GM12891 (cell line): ENCODE measurements at regions not wholly inside any gene's neighbourhood (a gene's known extent, or its start where the extent isn't known, plus 50 kb on each side); places are given as distances from the start of the nearest gene placed in this dataset.

Experiments
- DNase-seq: peaks from one replicate; pipeline ENCODE4 v3.0.0; 2011; ENCODE audit warnings: low spot score; ENCODE audit not compliant: insufficient read length
- FAIRE-seq: peaks from 2 replicates; lab custom pipeline; 2011; peaks lifted over from hg19 to GRCh38; lab: Jason Lieb, UNC
- PAX5 ChIP-seq: IDR thresholded peaks from 2 replicates; pipeline ENCODE4 v1.6.1; 2011; ENCODE audit warnings: low read length, moderate library complexity, mild to moderate bottlenecking; ENCODE audit not compliant: insufficient read depth, severe bottlenecking
- POLR2A ChIP-seq: IDR thresholded peaks from 2 replicates; pipeline ENCODE4 v1.6.1; 2011; ENCODE audit warnings: low read depth, low read length, control low read depth
- POLR2AphosphoS5 ChIP-seq: IDR thresholded peaks from 2 replicates; pipeline ENCODE4 v1.6.1; 2011; ENCODE audit warnings: low read depth, low read length, control low read depth
- POU2F2 ChIP-seq: IDR thresholded peaks from 2 replicates; pipeline ENCODE4 v1.6.1; 2011; ENCODE audit warnings: low read depth, mild to moderate bottlenecking, control low read depth, low read length, moderate library complexity
- SPI1 ChIP-seq: IDR thresholded peaks from 2 replicates; pipeline ENCODE4 v1.6.1; 2011; ENCODE audit warnings: low read depth, low read length, control low read depth
- TAF1 ChIP-seq: IDR thresholded peaks from 2 replicates; pipeline ENCODE4 v1.6.1; 2011; ENCODE audit warnings: low read depth, low read length, control low read depth

DNA sequence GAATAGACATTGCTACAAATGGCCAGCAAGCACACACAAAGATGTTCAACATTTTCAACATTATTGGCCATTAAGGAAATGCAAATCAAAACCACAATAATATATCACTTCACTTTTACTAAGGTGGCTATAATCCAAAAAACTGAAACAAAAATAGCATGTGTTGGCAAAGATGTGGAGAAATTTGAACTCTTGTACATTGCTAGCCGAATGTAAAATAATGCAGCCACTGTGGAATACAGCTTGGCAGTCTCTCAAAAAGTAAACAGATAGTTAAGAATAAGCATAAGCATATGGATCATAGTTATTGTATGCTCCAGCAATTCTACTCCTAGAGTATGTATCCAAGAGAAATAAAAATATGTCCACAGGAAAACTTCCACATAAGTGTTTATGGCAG lies 192.5 kb downstream of the EN1 start:
- FAIRE-seq: no peak
- no peak for TF ChIP-seq POU2F2
- no peak for TF ChIP-seq POLR2A
- TF ChIP-seq PAX5: no peak
- no peak for TF ChIP-seq POLR2AphosphoS5
- no peak for TF ChIP-seq SPI1
- TF ChIP-seq TAF1: no peak

DNA sequence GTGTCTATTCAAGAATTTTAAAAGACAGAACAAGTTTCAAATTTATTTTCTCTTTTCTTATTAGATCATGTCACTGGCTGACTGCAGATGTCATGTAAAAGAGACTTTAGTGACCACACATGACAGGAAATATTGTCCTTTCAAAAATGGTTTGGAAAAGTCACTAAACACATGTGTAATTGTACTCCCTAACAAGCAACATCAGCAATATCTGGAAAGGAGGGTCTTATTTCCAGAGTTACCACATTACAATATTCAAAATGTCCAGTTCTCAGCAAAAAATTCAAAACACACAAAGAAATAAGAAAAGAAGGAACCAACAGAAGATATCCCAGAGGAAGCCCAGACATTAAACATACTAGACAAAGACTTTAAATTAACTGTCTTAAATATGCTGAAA lies 197.1 kb downstream of the EN1 start:
- FAIRE-seq: no peak
- TF ChIP-seq TAF1 (no peak), SPI1 (no peak)
- DNase-seq: no peak

More for the DNA sequence above, 192.5 kb downstream of the EN1 start:
- no peak for DNase-seq

- FAIRE-seq (no peak), DNase-seq (no peak)
- TF ChIP-seq PAX5: no peak
- no peak for TF ChIP-seq POLR2AphosphoS5
- TF ChIP-seq POLR2A: no peak
- no peak for TF ChIP-seq POU2F2
- no peak for TF ChIP-seq SPI1
- TF ChIP-seq TAF1: no peak
Observed at GRCh38 chr2:118645876-118646275, 201.6 kb downstream of the EN1 start.

DNA sequence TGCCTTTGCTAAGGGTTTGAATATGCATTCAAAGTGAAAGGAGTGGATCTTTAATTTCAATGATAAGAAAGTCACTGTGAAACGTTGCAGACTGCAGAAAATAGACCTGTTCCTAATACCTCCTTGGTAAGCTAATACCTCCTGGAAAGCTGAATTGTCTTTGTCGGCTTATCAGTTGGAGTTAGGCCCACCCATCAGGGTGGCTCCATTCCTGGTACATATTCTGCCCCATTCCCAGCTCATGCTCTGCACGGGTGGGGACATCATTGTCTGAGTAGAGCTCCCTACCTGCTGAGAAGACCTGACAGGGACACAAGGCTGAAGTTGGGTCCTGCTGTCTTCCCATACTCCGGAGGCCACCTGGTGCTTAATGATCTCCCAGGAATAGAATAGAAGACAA lies 203.3 kb downstream of the EN1 start:
- TF ChIP-seq SPI1 (no peak), POLR2AphosphoS5 (no peak), PAX5 (no peak)
- DNase-seq (no peak), FAIRE-seq (no peak)

DNA sequence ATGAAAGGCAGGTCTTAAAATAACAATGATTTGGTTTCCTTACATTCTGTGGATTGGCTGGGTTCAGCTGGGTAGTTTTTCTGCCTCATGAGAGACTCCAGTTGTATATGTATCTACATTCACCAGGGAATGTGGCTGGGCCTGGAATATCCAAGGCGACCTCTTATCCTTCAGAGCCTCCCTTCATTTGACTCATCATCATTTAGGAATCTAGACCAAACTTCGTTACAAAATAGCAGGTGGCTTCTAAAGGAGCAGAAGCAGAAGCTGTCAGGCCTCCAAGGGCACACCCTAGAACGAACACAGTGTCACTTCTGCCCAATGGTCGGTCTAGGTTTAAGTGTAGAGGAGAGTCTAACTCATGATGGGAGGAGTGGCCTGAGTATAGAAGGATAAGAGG lies 204.2 kb downstream of the EN1 start:
- DNase-seq (no peak), FAIRE-seq (no peak)
- TF ChIP-seq POLR2AphosphoS5 (no peak), POLR2A (no peak), TAF1 (no peak), SPI1 (no peak), PAX5 (no peak), POU2F2 (no peak)

GRCh38 chr2:118642501-118642900 lies 204.9 kb downstream of the EN1 start:
- no peak for TF ChIP-seq POU2F2
- no peak for TF ChIP-seq PAX5
- no peak for TF ChIP-seq POLR2AphosphoS5
- no peak for TF ChIP-seq SPI1
- no peak for TF ChIP-seq TAF1
- TF ChIP-seq POLR2A: no peak
- no peak for FAIRE-seq
- DNase-seq: no peak

- no peak for FAIRE-seq
- no peak for DNase-seq
- no peak for TF ChIP-seq PAX5
- TF ChIP-seq POLR2A: no peak
- TF ChIP-seq TAF1: no peak
- no peak for TF ChIP-seq POU2F2
- no peak for TF ChIP-seq SPI1
- TF ChIP-seq POLR2AphosphoS5: no peak
Observed at GRCh38 chr2:118641711-118642110, 205.7 kb downstream of the EN1 start.

- TF ChIP-seq TAF1 (no peak), SPI1 (no peak), POU2F2 (no peak), PAX5 (no peak), POLR2A (no peak), POLR2AphosphoS5 (no peak)
- DNase-seq (no peak), FAIRE-seq (no peak)
Observed at GRCh38 chr2:118639371-118639770, 208.1 kb downstream of the EN1 start.

- FAIRE-seq (no peak), DNase-seq (no peak)
- TF ChIP-seq POLR2A (no peak), PAX5 (no peak), POU2F2 (no peak), SPI1 (no peak), TAF1 (no peak), POLR2AphosphoS5 (no peak)
Observed at GRCh38 chr2:118638453-118638852, 209.0 kb downstream of the EN1 start.

DNA sequence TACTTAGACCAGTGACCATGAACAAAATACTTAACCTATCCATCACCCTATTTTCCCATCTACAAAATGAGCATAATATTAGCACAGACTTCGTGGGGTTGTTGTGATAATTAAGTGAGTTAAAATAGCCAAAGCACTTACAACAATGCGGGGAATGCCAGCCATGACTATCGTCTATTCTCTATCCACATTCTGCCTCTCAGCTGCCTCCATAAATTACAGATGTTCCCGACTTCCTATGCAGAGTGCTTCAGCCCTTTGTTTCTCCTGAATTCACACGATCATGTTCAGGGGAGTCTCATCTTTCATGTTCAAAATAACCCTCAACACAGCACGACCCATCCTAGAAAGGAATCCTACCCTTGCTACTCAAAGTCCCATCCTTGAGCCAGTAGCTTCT lies 211.6 kb downstream of the EN1 start:
- no peak for FAIRE-seq
- no peak for TF ChIP-seq POU2F2
- TF ChIP-seq POLR2AphosphoS5: no peak
- TF ChIP-seq TAF1: no peak
- TF ChIP-seq SPI1: no peak
- TF ChIP-seq POLR2A: no peak
- no peak for TF ChIP-seq PAX5
- DNase-seq: no peak

DNA sequence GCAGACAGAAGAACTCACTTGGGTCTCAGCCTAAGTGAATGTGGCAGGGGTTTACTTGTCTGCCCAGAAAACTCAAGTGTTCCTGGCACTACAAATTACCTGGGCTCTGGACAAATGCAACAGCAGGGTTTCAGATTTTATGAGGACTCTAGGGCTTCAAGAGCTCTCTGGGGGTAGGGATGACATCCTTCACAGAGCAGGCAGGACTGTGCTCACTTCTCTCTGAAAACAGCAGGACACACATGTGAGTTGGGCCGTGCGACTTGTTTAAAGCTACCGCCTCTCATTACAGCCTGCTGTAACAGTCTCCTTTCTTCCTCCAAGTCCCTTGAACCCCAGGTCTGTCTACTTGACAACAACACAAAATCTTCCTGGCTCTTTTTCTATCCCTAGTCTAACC lies 212.6 kb downstream of the EN1 start:
- FAIRE-seq (no peak), DNase-seq (no peak)
- TF ChIP-seq SPI1 (no peak), TAF1 (no peak), POLR2A (no peak), PAX5 (no peak), POU2F2 (no peak), POLR2AphosphoS5 (no peak)
